LNCAP (cell line): ENCODE measurements at regions not wholly inside any gene's neighbourhood (a gene's known extent, or its start where the extent isn't known, plus 50 kb on each side); places are given as distances from the start of the nearest gene placed in this dataset.

Experiments used
- CTCF ChIP-seq: fragments of 450-650 bp; IDR thresholded peaks from 2 replicates; pipeline ENCODE4 v1.5.1; 2017; ENCODE audit warnings: mild to moderate bottlenecking

- TF ChIP-seq CTCF: no peak
Observed at GRCh38 chr2:107553539-107553938, 273.2 kb upstream of the RGPD4 start.

DNA sequence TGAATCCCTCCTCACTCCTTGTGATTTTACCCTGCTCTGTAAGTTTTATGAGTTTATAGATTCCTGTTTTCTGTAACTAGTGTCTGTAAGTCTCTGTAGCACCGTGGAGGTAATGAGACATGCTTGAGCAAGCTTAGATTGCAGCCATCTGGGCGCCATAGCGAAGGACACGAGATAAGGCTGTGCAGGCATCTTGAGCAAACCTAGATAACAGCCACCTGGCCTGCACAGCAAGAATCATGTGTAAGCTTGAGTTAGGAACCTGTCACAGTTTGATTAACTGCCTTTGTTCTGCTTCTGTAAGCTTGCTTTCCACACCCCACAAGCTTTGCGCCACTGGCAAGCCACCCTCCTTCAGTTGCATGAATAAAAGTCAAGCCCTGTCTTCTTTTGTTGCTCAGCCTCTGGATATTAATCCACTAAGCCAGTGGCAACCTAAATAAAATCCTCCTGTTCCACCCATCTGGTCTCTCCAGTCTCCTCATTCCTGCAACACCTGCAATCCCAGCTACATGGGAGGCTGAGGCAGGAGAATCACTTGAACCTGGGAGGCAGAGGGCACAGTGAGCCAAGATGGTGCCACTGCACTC is 270.6 kb upstream of the RGPD4 start:
- TF ChIP-seq CTCF: no peak

DNA sequence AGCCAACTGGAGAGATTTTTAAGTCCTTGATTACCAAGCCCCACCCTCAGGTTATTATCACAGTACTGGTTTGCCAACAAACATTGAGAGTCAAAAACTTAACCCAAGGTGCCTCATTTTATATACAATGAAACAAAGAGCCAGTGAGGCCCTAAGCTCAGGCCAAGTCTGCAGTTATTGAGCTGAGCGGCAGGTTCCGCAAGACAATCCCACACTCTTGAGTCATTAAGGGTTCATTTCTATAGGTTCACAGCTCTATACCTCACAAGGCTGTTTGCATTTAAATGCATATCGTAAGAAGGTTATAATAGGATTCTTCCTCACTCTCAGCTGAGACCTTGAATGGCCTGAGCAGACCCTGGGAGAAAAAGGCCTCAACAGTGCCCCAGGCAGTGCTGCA is 268.4 kb upstream of the RGPD4 start:
- no peak for TF ChIP-seq CTCF

- no peak for TF ChIP-seq CTCF
Observed at GRCh38 chr2:107569496-107569895, 257.2 kb upstream of the RGPD4 start.

- TF ChIP-seq CTCF: no peak
Observed at GRCh38 chr2:107570876-107571275, 255.8 kb upstream of the RGPD4 start.

DNA sequence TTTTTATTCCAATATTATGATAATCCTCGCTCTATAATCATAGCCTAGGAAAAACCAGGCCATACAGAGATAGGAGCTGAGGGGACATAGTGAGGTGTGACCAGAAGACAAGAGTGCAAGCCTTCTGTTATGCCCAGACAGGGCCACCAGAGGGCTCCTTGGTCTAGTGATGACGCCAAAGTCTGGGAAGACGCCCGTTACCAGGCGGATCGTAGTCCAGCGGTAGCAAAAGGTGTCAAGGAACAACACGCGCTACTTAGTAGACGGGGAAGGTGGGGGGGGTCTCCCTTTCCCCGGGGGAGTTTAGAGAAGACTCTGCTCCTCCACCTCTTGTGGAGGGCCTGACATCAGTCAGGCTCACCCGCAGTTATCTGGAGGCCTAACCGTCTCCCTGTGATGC is 253.8 kb upstream of the RGPD4 start:
- TF ChIP-seq CTCF: peak; percentile 49

GRCh38 chr2:107576991-107577390 is 249.7 kb upstream of the RGPD4 start:
- TF ChIP-seq CTCF: no peak

- TF ChIP-seq CTCF: no peak
Observed at GRCh38 chr2:107582487-107582886, 244.2 kb upstream of the RGPD4 start.
